ENCODE measurements at regions not wholly inside any gene's neighbourhood (a gene's known extent, or its start where the extent isn't known, plus 50 kb on each side); places are given as distances from the start of the nearest gene placed in this dataset.

- 85 to 87% methylated on average over 12 to 14 of the region's 14 CpGs for WGBS, 2 donors
- no peak overlapping the region for H3K4me3 ChIP-seq
- no peaks in the 10 kb centered on the region for H3K9me3 ChIP-seq
- no peaks in the 10 kb centered on the region for H3K36me3 ChIP-seq
- no peaks in the 10 kb centered on the region for H3K4me1 ChIP-seq
- TF ChIP-seq, protein P1, sequence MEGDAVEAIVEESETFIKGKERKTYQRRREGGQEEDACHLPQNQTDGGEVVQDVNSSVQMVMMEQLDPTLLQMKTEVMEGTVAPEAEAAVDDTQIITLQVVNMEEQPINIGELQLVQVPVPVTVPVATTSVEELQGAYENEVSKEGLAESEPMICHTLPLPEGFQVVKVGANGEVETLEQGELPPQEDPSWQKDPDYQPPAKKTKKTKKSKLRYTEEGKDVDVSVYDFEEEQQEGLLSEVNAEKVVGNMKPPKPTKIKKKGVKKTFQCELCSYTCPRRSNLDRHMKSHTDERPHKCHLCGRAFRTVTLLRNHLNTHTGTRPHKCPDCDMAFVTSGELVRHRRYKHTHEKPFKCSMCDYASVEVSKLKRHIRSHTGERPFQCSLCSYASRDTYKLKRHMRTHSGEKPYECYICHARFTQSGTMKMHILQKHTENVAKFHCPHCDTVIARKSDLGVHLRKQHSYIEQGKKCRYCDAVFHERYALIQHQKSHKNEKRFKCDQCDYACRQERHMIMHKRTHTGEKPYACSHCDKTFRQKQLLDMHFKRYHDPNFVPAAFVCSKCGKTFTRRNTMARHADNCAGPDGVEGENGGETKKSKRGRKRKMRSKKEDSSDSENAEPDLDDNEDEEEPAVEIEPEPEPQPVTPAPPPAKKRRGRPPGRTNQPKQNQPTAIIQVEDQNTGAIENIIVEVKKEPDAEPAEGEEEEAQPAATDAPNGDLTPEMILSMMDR (IDR thresholded peaks at IDR 0.05) = no peak
- no peak for TF ChIP-seq POLR2A (IDR thresholded peaks at IDR 0.05)
- no peak for TF ChIP-seq EP300 (IDR thresholded peaks at IDR 0.05)
- H3K27ac ChIP-seq = no peak overlapping the region
- DNase-seq (ENCODE audit: low spot score in 2 of 2) = peak in 1 of 2 donors; percentile 2
- no peaks in the 10 kb centered on the region for H3K27me3 ChIP-seq
Measured at GRCh38 chr4:184317234-184317918, 99.7 kb upstream of the ENPP6 start.

GRCh38 chr4:184316821-184317220, 99.1 kb upstream of the ENPP6 start:
- TF ChIP-seq EP300 (IDR thresholded peaks at IDR 0.05) (no peak), POLR2A (IDR thresholded peaks at IDR 0.05) (no peak)
- TF ChIP-seq, protein P1 (IDR thresholded peaks at IDR 0.05) = no peak

GRCh38 chr4:184315675-184316359, 98.1 kb upstream of the ENPP6 start:
- Histone ChIP-seq H3K4me3 (no peak overlapping the region), H3K36me3 (no peaks in the 10 kb centered on the region), H3K4me1 (peaks cover 0 to 6% (median 0%) of the 10 kb centered on the region in 4 donors), H3K27me3 (no peaks in the 10 kb centered on the region), H3K27ac (no peak overlapping the region), H3K9me3 (no peaks in the 10 kb centered on the region)
- DNase-seq (ENCODE audit: low spot score in 2 of 2) = peak in 1 of 2 donors; percentile 1
- 91 to 93% methylated on average over 8 of the region's 8 CpGs for WGBS, 2 donors
- no peak for TF ChIP-seq POLR2A (IDR thresholded peaks at IDR 0.05)

More at GRCh38 chr4:184316821-184317220, 99.1 kb upstream of the ENPP6 start:
- no peaks in the 10 kb centered on the region for H3K9me3 ChIP-seq
- no peak overlapping the region for H3K27ac ChIP-seq
- no peaks in the 10 kb centered on the region for H3K27me3 ChIP-seq
- H3K36me3 ChIP-seq = no peaks in the 10 kb centered on the region
- no peak overlapping the region for H3K4me3 ChIP-seq
- WGBS, 2 donors = 88 to 91% methylated on average over 10 of the region's 10 CpGs
- H3K4me1 ChIP-seq = no peaks in the 10 kb centered on the region
- DNase-seq (ENCODE audit: low spot score in 2 of 2) = peak in 1 of 2 donors; percentile 1

DNA sequence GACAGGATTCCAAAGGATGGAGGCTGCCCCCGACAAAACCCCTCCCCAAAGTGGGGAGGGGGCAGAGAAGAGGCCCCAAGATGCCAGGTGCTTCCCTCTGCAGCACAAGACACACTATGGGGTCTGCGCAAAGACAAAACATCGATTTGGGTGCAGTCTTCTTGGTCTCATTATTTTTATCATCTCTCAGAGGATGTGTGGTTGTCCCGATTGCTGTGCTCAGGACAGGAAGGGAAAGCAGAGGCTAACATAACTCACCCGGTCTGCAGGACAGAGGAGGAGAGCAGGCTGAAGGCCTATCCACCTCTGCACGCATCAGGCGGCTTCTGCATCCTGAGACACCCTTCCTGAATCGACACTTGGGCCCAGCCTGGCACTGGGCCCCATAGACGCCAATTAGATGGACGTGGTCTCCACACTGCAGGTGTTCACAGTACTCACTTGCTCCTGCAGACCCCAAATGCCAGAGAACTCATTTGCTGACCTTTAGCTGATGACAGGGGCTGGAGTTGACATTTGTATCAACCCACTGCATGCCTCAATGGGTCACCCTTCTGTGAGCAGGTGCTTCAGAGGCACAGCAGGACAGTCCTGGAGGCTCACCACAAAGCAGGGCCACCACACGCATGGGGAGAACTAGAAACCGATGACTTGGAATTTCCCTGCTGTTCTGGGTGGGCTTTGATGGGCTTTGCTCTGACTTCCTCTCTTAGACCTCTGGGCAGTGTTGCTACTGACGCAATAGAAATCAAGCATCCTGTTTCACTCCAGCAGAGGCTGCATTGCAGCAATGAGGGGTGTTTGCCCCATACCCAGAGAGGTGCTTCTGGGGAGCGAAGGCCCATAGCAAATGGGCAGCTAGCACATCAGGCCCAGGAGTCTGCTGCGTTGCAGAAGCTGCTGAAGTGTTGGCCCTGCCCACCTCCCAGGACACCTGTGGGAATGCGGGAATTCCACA, 96.3 kb upstream of the ENPP6 start:
- H3K4me3 ChIP-seq = no peak overlapping the region
- TF ChIP-seq, protein P1 (IDR thresholded peaks at IDR 0.05) = no peak
- TF ChIP-seq POLR2A (IDR thresholded peaks at IDR 0.05) (no peak), EP300 (IDR thresholded peaks at IDR 0.05) (no peak)
- H3K4me1 ChIP-seq = peaks cover 0 to 8% (median 0%) of the 10 kb centered on the region in 4 donors
- no peaks in the 10 kb centered on the region for H3K36me3 ChIP-seq
- peak in 1 of 2 donors; percentile 5 for DNase-seq (ENCODE audit: low spot score in 2 of 2)
- no peak overlapping the region for H3K27ac ChIP-seq
- H3K9me3 ChIP-seq = no peaks in the 10 kb centered on the region
- H3K27me3 ChIP-seq = no peaks in the 10 kb centered on the region
- 81 to 82% methylated on average over 15 to 16 of the region's 16 CpGs for WGBS, 2 donors

- no peak for TF ChIP-seq EP300 (IDR thresholded peaks at IDR 0.05)
- no peak for TF ChIP-seq POLR2A (IDR thresholded peaks at IDR 0.05)
- TF ChIP-seq, protein P1 (IDR thresholded peaks at IDR 0.05) = no peak
- Histone ChIP-seq H3K4me1 (peaks cover 0 to 8% (median 0%) of the 10 kb centered on the region in 4 donors), H3K9me3 (no peaks in the 10 kb centered on the region), H3K27me3 (no peaks in the 10 kb centered on the region), H3K4me3 (no peak overlapping the region), H3K36me3 (no peaks in the 10 kb centered on the region), H3K27ac (no peak overlapping the region)
- peak in 1 of 2 donors; percentile 1 for DNase-seq (ENCODE audit: low spot score in 2 of 2)
- WGBS, 2 donors = 81 to 90% methylated on average over 4 of the region's 4 CpGs
Measured at GRCh38 chr4:184313058-184313581, 95.4 kb upstream of the ENPP6 start.
